Stimulated activated CD4-positive, alpha-beta T cell treated with anti-CD3 and anti-CD28 coated beads, Interleukin-1b, Interleukin-23, amount 100 ng/mL, for 48 hours (primary cell): ENCODE measurements at regions not wholly inside any gene's neighbourhood (a gene's known extent, or its start where the extent isn't known, plus 50 kb on each side); places are given as distances from the start of the nearest gene placed in this dataset.

ENCODE experiments used
- DNase-seq: peaks from one replicate; pipeline ENCODE4 v3.0.0-alpha.2; 2020

DNA sequence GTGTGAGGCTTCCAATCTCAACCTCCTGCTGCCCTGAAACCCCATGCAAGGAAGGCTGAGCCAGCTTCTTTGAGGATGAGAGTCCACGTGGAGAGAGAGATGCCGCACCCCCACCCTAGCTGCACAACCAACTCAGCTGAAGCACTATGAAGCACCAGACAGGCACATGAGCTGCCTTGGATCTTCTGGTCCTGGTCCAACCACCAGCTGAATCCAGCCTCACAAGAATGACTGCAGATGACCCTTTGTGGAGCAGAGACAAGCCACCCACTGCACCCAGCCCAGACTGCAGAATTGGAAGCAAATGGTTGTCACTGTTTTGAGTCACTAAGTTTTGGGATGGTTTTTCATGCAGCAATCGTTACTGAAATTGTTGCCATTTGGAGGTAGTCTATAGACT, 149.6 kb upstream of the SYT13 start:
- no peak for DNase-seq

DNA sequence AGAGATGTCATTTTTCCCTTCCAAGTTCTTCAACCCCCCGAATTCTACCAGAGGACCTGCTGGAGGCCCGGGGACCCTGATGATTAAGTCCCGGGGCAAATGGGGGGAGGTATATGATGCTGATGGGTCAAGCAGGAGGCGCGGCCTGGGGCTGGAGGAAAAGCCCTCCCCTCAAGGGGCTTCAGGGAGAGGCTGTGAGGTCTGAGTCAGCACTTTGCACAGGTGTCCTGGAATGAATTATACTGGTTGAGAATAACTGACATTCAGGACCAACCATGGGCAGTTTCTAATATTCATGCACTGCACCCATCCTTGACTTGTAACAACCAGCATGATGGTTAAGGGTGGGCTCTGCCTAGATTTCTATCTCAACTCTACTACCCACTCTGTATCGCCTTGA, 146.8 kb upstream of the SYT13 start:
- DNase-seq = no peak

DNA sequence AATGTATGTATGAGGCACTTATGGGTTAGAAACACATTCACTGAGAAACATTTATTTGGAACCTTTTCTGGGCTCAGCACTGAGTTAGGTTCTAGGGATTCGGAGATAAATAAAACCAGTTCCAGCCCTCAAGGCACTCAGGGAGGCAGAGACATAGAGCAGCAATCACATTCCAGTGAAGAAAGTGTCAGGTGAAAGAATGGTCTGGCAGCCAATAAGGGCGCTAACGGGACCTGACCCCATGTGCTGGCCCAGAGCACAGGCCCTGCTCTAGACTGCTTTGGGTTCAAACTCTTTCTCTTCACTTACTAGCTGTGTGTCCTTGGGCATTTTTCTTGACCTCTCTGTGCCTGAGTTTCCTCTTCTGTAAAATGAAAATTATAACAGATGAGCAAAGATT, 146.0 kb upstream of the SYT13 start:
- DNase-seq = no peak

DNA sequence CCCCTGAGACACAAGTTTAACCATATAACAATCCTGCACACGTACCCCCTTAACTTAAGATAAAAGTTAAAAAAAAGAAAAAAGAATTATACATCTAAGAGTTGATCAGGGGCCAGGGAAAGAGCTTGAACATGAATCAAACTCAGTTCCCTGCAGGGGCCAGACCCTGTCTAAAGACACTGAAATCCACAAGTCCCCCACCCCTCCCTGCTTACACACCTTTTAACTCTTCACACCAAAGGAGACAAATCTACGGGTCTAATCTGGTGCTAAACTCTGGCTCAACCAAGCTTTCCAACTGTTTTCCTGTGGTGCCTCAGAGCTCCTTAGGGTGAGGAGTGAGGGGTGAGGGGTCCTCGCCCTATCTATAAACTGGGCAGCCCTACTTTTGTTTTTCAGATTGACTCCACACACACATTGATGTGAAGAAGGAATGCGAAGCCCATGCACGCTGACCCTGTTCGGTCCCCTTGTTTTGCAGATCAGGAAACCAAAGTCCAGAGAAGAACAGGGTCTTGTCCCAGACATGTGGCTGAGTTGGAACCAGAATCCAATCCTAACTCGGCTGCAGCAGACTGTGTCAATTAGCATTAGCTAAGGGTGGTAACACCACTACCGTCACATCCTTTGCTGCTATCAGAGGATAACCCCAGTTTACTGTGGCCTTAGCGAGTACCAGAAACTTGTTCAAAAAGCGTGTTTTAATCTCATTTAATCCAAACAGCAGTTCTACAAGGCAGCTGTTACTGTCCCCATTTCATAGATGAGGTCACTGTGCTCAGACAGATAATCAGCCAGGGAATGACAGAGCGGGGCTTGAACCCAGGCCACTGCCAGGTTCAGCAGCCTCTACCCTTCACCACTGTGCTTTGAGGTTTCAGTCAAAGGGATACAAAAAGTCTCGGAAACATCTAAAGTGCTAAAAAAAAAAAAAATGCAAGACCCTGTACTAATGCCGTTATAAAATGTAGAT, 145.2 kb upstream of the SYT13 start:
- no peak for DNase-seq

DNA sequence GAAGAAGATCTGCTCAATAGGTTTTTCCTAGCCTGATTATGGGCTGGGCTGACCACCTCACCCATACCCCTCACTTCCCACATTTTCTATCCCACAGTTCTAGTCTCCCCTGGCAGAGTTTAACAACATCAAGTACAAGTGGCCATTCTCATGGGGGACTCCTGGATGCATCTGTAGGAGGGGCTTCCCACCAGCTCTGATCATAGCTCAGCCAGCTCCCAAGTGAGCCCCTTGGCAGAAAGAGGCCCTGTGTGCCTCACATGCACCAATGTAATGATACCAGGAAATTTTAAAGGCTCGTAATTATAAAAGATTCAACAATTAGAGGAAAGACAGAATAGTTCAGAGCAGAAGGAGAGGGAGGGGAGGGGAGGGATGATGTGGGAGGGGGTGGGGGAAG, 144.2 kb upstream of the SYT13 start:
- no peak for DNase-seq

DNA sequence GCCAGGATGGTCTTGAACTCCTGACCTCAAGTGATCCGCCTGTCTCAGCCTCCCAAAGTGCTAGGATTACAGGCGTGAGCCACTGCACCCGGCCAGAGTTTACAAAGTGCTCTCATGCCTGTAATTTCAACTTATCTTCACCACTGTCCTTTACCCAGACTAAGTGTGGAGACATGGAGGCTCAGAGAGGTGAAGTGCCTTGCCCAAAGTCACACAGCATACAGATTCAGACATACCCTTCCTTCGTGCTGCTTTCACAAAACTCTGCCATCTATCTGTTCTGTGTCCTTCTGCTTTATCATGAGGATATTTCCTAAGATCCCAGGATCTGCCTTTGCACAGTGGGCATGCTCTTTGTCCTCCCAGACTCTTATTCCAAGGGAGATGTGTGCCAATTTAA, 143.6 kb upstream of the SYT13 start:
- DNase-seq = no peak

DNA sequence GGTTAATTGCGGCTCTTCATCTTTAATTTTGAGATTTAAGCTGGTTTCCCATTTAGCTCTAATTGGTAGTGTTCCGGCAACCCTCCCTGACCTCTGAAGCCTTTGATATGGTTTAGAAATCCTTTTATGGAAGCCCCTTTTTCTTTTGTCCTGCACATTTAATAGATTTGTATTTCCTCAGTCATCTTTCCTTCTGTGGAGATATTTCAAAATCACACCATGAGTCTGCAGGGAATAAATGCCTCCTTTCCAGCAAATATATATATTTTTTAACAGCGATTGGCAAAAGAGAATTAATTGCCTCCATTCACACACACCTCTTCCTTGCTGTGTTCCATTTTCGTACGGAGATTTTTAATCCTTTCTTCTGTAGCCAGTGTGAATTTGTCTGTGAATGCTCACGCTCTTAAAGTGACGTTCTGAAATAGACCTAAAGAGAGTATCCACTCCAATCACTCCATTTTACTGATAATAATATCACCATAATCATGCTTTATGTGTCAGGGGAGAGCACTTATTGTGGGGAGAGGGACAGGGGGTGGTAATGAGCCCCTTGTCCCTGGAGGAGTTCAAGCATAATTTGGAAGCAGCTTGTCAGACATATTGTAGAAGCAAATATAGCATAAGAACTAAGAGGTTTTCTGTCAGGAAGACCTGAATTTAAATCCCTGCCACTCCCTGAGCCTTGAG, 142.5 kb upstream of the SYT13 start:
- no peak for DNase-seq

DNA sequence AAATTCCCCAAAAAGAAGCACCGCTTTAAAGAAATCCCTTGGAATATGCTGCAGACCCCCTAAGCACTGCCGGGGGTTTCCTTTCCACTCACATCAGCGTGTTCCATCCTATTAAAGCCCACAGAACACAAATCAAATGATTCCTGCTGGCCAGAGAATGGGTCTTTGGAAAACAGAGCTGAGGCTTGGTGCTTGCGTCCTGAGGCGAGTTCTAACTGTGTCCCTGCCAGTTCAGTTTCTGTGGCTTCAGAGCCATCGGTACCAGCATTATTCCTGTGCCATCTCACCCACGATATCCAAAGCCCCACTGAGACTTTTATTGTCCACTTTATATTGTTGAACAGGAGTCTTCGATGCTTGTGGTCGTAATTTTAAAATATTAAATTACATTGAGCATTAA, 142.0 kb upstream of the SYT13 start:
- no peak for DNase-seq

DNA sequence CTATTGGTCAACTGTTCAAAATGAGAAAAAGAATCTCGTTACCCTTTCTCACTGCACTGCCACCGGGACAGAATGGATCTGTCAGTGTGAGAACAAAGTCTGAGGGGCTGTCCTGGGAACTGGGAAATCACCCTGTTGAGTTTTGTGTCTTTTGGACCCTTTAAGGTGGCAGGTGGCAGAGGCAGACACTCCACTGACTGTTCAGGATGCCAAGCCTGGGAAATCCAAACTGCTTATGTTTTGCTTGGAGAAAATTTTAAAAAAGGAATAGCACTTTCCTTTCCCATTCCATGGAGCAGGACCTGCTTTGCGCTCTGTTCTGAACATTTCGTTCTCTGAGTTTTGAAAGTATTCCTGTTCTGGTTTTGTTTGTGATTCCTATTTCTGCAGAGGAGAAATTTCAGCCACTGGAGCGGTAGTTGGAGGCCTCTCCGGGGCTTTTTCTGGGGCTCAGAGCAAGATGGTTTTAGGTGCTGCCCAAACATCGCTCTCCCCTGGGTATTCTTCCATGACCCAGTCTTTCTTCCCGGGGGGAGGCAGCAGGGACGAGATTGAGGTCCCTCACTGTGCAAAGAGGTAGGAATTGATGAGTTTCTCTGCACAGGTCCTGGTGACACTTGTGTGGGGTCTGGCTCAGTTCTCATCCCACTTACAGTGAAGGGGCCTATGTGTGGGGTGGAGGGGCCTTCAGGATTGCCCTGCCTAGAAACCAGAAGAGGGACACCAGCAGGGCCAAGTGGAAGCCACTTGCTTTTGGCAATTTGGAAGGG, 138.5 kb upstream of the SYT13 start:
- DNase-seq = no peak

DNA sequence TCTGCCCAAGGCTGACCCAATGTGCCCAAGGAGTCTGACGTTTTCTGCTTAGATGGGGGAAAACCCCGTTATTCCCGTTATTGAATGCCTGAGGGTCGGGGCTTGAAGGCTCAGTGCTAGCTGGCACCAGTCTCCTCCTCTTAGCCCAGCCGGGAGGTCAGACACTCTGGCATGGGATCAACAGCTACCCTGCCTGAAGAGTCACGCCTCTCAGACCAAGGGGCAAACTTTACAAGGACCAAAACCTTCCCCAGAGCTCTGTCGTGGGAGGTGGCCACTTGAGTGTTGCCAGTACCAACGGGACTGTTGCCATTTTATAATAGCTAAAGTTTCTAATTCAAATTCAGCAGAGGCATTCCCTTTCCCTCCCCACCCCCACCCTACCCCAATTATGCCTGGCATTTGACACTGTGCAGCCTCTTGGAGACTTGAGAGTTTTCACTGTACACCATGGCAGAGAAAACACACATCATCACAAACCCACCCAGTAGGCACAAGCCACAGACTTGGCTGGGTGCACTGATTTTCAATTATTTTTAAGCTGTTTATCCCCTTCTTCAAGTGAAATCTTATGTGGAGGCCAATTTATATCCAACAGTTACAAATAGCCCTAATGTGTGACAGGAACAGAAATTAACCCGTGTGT, 137.5 kb upstream of the SYT13 start:
- DNase-seq = no peak

DNA sequence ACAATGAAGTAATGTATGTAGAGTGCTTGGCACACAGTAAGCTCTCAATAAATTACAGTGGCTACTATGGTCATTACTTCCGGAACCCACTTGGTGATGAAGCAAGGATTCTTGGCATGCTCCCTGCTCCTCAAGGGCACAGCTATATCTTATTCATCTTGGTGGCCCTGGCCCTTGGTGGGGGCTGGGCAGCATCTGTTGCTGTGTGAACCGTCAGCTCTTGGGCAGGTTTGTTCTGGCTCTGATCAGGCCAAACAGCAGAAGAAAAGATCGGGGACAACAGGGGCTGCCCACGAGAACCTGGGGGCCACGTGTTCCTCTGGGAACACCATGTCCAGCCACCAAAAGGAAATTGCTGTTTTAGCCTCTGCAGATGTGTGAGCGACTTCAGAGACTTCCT, 136.9 kb upstream of the SYT13 start:
- DNase-seq = no peak

DNA sequence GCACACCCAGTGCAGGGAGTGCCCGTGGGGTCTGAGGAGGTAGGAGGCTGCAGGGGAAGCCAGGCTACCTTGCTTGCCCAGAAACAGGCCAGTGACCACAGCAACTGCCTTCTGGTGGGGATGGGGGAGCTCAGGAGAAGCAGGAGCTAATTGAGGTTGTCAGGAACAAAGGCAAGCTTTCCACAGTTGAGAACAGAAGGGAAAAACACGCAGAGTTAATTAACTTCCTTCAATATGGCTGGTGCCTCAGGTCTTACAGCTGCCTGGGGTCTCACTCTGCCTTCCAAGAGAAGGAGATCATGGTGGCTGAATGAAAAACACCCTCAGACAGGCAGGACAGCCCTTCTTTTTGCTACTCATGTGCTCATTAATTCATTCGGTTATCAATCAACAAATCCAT, 127.9 kb upstream of the SYT13 start:
- no peak for DNase-seq

DNA sequence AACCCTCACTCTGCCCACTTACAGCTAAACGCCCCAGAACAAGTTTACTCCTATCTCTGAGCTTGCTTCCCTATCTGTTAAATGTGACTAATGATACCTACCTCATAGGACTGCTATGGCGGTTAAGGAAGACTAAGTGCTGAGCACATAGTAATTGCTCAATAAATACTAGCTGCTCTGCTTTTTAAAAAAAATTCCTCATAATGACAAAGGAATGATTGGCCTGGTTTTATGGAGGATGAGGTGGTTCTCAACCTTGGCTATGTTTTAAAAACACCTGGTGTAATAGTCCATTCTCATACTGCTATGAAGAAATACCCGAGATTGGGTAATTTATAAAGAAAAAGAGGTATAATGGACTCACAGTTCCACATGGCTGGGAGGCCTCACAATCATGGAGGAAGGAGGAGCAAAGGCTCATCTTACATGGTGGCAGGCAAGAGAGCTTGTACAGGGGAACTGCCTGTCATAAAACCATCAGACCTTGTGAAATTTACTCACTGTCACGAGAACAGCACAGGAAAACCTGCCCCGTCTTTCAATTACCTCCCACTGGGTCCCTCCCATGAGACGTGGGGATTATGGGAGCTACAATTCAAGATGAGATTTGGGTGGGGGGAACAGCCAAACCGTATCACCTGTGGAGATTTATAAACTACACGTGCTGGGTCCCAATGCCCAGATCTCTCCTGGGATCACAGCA, 127.2 kb upstream of the SYT13 start:
- DNase-seq = no peak

DNA sequence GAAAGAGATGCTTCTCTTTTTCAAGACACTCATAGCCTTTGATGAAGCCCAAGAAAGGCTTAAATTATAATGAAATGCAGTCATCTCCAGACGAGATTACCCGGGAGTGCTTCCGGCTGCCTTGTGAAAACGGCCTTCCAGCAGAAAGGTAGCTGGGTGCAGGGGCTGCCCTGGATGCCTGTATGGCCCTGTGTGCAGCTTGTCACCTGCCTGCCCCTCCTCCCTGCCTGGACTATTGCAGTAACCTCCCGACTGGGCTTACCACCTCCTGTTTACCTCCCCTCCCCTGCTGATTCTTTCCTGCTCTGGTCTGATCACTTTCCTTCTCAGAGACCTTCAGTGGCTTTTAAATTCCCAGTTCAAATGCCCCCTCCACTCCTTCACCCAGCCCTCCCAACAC, 126.4 kb upstream of the SYT13 start:
- no peak for DNase-seq

DNA sequence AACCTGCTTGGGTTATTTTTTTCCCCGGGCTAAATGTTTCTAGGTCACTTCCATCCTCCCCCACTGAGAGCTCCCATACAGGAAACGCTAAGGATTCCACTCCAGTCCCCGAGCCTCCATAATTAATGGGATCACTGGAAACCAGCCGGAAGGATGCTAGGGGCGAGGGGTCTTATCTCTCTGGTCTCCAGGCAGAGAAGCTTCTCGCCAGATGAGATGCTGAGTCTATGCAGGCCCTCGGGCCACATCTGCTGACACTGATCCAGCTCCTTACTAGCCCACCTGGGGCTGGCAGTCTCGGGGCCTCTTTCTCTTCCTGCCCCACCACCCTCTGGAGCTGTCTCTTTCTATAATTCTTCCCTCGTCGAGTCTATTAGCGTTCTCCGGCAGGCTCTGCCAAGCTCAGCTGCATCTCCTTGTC, 125.9 kb upstream of the SYT13 start:
- DNase-seq = no peak

DNA sequence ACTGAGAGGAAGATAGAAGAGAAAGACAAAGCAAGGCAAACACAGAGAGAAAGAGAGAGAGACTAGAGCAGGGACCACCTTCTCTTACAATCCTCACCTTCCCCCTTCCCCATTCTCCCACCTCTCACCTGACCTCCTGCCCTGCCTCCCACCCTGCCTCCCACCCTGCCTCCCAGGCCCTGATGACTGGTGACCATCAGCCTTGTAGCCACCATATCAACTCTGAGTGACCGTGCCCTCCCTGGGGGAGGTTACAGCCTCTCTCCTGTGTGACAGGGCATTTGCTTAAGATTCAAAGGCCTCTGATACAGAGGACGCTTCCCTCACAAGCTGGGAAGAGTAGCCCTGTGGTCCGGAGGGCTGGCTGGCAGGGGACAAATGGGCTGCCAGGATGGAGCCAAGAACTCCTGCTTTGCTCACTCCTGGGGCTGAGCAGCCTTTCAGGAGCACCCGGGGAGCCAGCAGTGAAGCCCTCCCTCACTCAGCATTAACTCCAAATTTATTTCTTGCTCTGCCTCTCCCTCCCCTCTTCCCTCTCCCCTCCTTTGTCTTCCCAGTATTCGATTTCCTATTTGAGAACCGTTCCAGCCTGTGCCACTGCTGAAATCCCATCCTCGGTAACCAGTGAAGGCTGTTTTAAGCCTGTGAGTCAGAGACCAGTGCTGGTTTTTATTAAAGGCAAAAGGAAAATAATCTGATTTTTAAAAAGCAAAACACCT, 125.2 kb upstream of the SYT13 start:
- DNase-seq = no peak

DNA sequence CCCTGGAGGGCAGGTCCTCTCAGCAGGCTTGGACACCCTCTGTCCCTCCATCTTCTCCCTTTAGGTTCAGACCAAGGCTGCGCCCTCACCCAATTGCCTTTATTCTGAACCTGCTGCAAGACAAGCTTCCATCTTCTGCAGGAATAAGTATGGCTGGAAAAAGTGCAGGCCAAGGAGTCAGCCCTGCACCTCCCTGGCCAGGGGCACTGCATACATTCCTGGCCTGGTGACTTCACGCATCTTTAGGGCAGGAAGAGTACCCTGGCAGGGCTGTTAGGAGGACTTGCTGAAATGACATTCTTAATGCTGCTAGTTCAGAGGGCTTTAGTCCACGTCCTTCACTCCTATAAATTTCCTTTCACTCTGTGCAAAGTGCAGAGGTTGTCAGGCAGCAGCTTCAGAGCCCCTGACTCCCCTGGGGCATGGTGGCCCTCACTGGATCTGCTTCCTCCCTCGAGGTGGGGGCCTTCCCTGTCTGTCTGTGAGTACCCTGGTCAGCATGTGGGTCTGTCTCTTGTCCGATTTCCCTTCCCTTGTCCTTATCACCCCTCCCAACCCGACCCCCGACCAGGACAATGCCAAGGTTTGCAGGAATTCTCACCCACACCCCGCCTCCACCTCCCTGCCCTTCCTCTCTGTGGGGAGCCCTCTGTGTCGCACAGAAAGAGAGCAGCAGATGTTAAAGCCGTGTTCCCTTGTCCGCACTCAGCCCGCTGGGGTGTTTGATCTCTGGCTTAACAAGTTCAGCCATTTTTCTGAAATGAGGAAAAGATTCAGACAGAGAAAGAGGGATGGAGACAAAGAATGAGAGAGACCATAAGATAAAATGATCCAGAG, 124.5 kb upstream of the SYT13 start:
- DNase-seq = no peak

DNA sequence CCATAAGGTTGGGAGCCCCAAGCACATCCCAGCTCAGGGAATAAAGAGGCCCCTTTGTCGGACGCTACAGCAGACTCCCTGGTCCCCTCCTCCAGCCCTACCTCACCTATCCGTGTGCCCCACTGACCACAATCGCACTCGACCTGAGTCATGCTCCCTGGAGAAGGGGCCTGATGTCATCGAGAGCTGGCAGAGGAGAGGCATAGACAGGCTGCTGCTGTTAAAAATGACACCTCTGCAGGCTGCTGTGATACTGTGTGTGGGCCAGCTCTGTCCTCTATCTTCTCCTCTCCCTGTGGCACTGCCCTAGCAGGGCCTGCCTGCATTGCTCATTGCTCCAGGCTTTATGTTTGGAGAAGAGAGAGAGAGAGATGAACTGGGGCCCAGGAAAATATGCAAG, 123.4 kb upstream of the SYT13 start:
- no peak for DNase-seq

DNA sequence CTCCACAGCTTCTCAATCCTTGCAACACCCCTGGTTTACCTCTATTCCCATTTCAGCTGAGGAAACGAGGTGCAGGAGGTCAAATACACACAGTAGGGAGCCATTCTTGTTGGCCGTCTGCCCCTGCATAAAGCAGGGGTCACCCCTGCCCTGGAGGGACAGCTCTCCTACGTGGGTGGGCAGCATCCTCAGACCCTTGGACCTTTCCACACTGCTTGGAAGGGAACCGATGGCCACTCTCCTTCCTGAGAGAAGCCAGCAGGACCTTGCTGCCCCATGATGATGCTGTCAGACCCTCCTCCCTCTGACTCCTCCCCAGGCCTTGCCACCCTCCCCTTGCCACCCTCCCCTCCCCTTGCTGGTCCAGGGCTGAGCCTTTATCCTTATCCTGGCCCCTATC, 121.1 kb upstream of the SYT13 start:
- DNase-seq = no peak

DNA sequence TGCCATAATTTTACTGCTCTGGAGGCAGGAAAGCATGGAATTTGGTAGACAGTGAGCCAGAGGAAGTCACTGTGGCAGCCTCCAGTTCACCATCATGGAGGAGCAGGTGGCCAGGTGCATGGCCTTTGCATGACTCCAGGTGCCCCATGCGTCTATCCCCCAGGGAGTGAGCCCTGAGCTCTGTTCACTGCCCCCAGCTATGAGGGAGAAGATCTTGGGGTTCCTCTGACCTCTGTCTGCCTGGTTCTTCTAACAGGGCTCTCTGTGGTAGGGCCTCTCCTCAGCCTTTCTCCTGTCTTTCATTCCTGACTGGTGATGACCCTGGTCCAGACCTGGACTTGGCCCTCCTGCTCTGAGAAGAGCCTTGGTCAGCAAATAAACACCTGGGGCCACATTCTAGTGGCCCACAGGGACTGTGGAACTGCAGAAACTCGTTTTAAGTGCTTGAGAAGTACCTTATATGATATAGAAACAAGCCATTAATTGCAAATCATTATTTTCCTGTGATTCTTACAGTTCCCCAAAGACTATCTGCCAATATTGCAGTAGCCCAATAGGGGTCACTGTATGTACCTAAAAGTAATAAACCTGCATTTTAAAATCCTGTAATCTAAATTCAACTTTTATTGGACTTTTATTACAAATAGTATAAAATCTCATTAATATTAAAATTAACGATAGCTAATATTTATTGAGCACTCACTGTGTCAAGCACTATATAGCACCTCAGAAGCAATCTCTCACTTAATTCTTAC, 120.0 kb upstream of the SYT13 start:
- DNase-seq = no peak
